ENCODE measurements at regions not wholly inside any gene's neighbourhood (a gene's known extent, or its start where the extent isn't known, plus 50 kb on each side); places are given as distances from the start of the nearest gene placed in this dataset.

DNA sequence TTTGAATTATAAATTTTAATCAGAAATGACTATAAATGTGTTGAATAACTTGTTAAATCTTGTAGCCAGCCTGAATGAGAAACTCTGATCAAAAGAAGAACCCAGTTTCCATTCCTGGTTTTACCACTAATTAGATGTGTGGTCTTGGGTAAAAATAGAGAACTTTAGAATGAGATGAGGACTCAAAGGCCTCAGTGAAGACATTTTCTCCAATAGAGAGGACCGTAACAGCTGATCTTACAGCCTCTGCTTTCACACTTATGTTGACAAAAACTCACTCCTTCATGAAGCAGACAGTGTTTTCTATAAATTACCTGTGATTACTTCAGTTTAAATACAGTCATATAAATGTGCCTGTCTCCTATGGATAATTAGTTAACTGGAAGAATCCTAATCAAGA is 200.1 kb upstream of the MEOX2 start:
- TF ChIP-seq, protein P1, sequence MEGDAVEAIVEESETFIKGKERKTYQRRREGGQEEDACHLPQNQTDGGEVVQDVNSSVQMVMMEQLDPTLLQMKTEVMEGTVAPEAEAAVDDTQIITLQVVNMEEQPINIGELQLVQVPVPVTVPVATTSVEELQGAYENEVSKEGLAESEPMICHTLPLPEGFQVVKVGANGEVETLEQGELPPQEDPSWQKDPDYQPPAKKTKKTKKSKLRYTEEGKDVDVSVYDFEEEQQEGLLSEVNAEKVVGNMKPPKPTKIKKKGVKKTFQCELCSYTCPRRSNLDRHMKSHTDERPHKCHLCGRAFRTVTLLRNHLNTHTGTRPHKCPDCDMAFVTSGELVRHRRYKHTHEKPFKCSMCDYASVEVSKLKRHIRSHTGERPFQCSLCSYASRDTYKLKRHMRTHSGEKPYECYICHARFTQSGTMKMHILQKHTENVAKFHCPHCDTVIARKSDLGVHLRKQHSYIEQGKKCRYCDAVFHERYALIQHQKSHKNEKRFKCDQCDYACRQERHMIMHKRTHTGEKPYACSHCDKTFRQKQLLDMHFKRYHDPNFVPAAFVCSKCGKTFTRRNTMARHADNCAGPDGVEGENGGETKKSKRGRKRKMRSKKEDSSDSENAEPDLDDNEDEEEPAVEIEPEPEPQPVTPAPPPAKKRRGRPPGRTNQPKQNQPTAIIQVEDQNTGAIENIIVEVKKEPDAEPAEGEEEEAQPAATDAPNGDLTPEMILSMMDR (IDR thresholded peaks at IDR 0.05; ENCODE audit: low read length), result no peak
- no peak for TF ChIP-seq EZH2 (optimal IDR thresholded peaks at IDR 0.05; ENCODE audit: low read depth, low read length)

Data from MM.1S (cell line).